ENCODE measurements at regions not wholly inside any gene's neighbourhood (a gene's known extent, or its start where the extent isn't known, plus 50 kb on each side); places are given as distances from the start of the nearest gene placed in this dataset.

GRCh38 chr1:70910013-70910412, 137.6 kb downstream of the PTGER3 start:
- ATAC-seq (peak; percentile 80), DNase-seq (ENCODE audit: low read depth, low spot score) (no peak), FAIRE-seq (no peak)
- H3K9me3 ChIP-seq (replicated peaks; ENCODE audit: control insufficient read depth, insufficient read depth, low read length) = no peaks in the 10 kb centered on the region
- H3K27ac ChIP-seq (ENCODE audit: control insufficient read depth, insufficient read depth) = no peak overlapping the region
- H3K4me2 ChIP-seq (ENCODE audit: control insufficient read depth, insufficient read depth) = no peak overlapping the region
- H3K36me3 ChIP-seq (ENCODE audit: control insufficient read depth in 2 of 2, insufficient read depth in 2 of 2, low read length in 1 of 2) = no peaks in the 10 kb centered on the region
- 0% methylated on average over 1 of the region's 1 CpG for WGBS (ENCODE audit: insufficient coverage, insufficient replicate concordance, low lambda C conversion rate, missing lambda C conversion rate)
- H3K4me1 ChIP-seq (ENCODE audit: control insufficient read depth, insufficient read depth, low read length) = no peaks in the 10 kb centered on the region
- no peak overlapping the region for H3K4me3 ChIP-seq
- no peak overlapping the region for H2AFZ ChIP-seq (ENCODE audit: control insufficient read depth, low read depth, low read length)
- in situ Hi-C loops (cut with MboI) = no loop called here
- ChIA-PET POLR2A (no interaction called here), CTCF (no interaction called here), SMC1A (ENCODE audit: uncharacterized antibody, unreplicated experiment) (no interaction called here), RAD21 (ENCODE audit: unreplicated experiment) (no interaction called here)
- no peaks in the 10 kb centered on the region for H3K79me2 ChIP-seq (ENCODE audit: control insufficient read depth, insufficient read depth, low read length)
- BruUV-seq (replicated peaks) = no TSS peak
- no peaks in the 10 kb centered on the region for H3K27me3 ChIP-seq (replicated peaks in 1 of 2; ENCODE audit: control insufficient read depth in 2 of 2, insufficient read depth in 2 of 2, low read length in 1 of 2)
- TF ChIP-seq TBL1XR1 (IDR thresholded peaks at IDR 0.05; ENCODE audit: low read depth, low read length) (no peak), SPI1 (IDR thresholded peaks at IDR 0.05; ENCODE audit: borderline replicate concordance, insufficient read depth, low read depth, low read length) (peak; percentile 4; the same call in 1 of the 2 replicates), IKZF2 (IDR thresholded peaks at IDR 0.05) (peak in 1 of 2 experiments; percentile 24; a peak in 2 of 4 replicates), YY1 (IDR thresholded peaks at IDR 0.05; ENCODE audit: low read depth, low read length) (no peak), EED (IDR thresholded peaks at IDR 0.05; ENCODE audit: low read depth) (no peak), CBX3 (IDR thresholded peaks at IDR 0.05; ENCODE audit: borderline replicate concordance, low read depth) (no peak), ATF7 (IDR thresholded peaks at IDR 0.05; ENCODE audit: low read depth) (no peak), SREBF1 (IDR thresholded peaks at IDR 0.05; ENCODE audit: low read length) (no peak), REST (IDR thresholded peaks at IDR 0.05; ENCODE audit: low read depth, low read length) (no peak), MTA2 (IDR thresholded peaks at IDR 0.05; ENCODE audit: low read depth) (peak; percentile 31; the same call in 1 of the 2 replicates), EP300 (IDR thresholded peaks at IDR 0.05; ENCODE audit: borderline replicate concordance in 1 of 2, control insufficient read depth in 1 of 2, low read depth in 2 of 2, low read length in 2 of 2) (no peak), E2F8 (IDR thresholded peaks at IDR 0.05; ENCODE audit: low read depth, partially characterized antibody) (no peak), RUNX3 (IDR thresholded peaks at IDR 0.05; ENCODE audit: low read length) (peak; percentile 36; the same call in 1 of the 2 replicates), MEF2B (IDR thresholded peaks at IDR 0.05; ENCODE audit: partially characterized antibody, poor library complexity, severe bottlenecking) (no peak)
- intact Hi-C loops (cut with micrococcal nuclease; ENCODE audit: unreplicated experiment) = no loop called here
- H3K9ac ChIP-seq (ENCODE audit: control insufficient read depth, insufficient read depth, low read length) = no peak overlapping the region
- no peaks in the 10 kb centered on the region for H4K20me1 ChIP-seq (ENCODE audit: control insufficient read depth, insufficient read depth)

Measured in GM12878 (cell line).